ENCODE measurements at regions not wholly inside any gene's neighbourhood (a gene's known extent, or its start where the extent isn't known, plus 50 kb on each side); places are given as distances from the start of the nearest gene placed in this dataset.
"Not testable (repeated sequence)": the region's sequence is repeated elsewhere in the genome, so short reads cannot be mapped to it uniquely, and the experiment has no call there.

DNA sequence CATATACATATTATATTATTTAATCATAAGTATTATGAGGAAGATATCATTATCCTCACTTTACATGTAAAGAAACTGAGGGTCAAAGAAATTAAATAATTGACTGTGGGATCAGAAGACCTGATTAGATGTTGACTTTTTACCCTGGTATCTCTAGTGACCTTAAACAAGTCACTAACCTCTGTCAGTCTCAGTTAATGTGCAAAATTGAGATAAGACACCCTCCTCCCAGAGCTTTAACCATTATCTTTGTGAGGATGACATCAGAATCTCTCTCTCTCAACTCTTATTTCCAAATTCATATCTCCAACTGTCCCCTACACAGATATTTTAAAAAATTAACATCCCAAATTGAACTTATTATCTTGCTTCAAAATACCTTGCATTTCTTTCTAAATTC, 177.8 kb downstream of the KLHL28 start:
- no peak for DNase-seq

DNA sequence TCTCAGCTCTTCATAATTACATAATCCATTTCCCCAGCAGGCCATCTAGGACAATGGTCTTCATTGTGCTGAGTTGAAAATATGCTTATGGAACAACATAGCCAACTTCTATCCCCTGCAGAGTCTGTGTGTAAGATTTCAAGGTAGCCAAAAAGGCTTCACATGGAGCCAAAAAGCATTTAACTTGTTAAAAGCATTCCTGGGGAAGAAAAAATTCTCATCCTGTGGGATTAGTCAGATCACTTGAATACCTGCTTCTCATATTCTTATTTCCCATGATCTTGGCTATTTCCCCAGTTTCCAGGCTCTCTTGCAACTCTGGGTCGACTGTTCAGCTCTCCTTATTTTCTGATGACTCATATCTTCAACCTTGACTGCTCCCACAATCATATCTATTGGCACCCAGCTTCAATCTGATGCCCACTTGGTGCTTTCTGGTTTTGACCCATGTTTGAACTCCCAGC, 178.9 kb downstream of the KLHL28 start:
- no peak for DNase-seq

DNA sequence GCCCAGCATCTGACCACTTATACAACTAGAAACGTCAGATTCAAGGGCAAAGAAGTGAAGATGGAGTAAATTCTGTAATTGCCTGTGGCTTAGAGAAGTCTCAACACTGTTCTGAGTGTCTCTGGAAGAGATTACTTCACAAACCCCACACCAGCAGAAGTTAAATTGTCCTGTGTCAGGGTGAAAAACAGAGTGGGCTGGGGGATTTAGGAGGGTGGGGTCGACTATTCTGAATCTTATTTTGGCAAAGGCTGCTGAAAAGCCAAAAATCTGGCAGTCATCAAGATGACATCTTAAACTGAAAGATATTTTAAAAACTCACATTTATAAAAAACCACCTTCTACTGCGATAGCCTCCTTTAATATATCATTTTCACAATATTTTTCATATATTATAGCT, 180.8 kb downstream of the KLHL28 start:
- no peak for DNase-seq

DNA sequence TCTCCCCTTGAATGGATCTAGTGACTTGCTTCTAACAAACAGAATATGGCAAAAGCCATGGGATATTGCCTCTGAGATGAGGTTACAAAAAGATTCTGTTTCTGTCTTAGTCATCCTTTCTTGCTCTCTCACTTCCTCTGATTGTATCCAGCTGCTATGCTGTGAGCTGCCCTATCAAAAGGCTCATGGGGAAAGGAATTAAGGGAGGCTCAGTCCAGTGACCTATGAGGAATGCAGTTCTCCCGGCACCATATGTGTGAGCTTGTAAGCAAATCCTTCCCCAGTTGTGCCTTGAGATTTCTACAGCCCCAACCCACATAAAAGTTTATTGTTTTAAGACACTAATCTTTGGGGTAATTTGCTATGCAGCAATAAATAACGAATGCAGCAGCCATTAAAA, 183.1 kb downstream of the KLHL28 start:
- no peak for DNase-seq

DNA sequence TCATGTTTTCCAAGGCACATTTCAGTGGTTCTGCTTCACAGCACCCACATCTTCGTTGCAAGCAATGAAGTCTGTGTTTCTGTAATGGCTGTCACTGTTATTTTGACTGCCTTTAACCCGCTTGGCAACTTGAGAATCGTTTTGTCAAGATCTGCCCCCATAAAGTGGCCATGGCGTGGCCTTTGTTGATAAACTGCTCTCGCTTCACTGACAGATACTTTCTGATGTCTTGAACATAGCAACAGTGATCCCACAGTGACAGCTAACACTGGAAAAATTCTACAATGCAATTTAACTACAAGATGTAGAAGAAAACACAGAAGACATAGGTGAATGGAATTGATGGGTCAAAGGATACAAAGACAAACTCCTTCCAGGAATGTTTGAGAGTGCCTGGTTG, 184.2 kb downstream of the KLHL28 start:
- no peak for DNase-seq

DNA sequence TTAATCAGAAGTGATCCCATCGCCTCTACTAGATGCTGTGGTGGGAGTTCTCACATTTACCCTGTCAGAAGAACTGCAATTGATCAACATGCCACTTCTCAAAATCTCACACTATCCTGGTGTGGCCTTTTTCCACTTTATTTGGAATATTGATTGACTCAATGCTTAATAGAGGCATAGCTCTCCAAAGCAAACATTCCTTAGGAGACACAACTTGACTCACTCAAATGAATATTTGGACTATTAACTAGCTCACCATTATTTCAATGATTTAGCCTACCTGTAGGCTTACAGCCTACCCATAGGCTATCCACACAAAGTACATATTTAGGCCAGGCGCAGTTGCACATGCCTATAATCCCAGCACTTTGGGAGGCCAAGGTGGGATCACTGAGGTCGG, 186.5 kb downstream of the KLHL28 start:
- no peak for DNase-seq

DNA sequence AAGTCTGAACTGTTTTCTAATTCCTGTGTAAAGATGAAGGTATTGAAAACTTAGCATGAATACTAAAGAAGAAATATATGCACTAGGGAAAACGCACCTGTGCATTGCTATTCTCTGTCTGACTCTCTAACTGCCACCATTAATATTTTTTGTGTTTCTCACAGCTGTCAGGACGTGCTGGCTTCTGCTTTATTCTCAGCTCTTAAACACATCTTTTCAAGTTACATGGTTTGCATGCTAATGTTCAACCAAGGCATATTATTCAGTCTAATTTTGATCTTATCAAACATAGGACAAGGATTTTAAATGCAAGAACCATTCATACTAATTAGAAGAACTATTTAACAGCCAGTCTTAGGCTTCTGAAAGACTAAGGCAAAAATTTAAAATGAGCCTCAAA, 187.4 kb downstream of the KLHL28 start:
- DNase-seq, result no peak

DNA sequence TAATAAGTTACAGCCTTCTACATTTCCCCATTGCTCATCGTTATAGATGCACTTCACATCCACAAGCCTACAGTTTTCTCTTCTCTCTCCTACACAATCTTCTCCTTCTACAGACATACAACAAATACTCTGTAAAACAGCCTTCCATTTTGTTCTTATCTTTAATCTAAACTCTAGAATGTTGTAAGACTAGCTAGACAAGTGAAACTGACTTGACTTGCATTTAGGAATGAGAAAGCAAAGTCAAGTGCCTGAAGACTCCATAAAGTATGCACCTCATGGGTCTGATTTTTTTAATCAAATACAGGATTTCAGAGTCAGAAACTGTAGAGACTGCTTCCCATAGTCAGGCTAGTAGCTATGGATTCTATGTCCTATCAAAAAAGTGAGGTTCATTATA, 190.3 kb downstream of the KLHL28 start:
- no peak for DNase-seq

DNA sequence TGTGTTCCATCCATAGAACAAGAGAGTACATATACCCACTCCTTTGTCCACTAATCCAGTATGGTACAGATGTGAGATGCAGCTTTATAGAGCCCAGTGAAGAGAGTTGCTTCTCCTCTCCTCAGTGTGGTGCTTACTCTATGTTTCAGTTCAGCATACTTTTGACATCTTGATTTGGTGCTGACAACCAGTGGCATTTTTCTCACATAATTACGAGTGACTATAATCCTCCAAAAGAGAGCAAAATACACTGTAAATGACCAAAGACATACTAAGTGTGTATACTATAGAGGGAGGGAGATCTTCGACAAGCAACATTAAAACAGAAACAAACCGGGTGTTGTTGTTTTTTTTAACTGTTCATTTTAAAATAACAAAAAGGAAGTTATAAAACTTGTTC, 191.5 kb downstream of the KLHL28 start:
- no peak for DNase-seq

DNA sequence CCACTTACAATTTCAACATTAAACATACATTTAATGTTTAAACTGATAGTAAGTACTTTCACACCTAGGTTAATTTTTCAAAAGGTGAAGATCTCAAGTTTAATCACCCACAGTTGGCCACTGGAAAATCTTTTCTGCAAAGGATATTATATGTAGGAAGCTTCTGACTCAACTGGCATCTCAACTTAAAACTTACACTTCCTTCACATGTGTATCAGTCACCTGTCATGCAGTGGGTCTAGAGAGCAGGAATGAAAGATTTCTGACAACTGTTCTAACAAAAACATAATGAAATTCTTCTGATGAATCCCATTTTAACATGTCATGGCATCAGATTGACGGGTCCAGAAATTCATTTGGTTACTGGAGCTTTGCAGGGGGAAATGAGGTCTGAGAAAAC, 192.8 kb downstream of the KLHL28 start:
- no peak for DNase-seq

DNA sequence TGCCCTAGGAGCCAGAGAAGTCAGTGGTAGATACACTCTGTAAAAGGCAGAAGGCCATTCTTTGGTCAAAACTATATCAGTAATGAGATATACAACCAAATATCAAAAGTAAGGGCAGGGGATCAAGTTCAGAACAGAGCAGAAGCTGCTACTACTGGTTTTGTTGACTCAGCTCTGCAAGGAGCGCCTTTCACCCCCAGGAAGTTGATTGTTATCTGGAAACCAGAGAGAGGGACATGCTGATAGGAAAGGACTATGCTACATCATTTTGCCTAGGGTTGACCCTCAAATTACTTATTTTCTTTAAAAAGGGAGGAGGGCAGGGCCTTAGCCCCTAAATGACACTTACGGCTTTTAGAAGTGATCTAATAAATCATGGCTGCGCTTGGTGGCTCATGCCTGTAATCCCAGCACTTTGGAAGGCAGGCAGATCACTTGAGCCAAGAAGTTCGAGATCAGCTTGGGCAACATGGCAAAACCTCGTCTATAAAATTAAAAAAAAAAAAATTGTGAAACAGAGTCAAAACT, 194.0 kb downstream of the KLHL28 start:
- DNase-seq, result no peak

DNA sequence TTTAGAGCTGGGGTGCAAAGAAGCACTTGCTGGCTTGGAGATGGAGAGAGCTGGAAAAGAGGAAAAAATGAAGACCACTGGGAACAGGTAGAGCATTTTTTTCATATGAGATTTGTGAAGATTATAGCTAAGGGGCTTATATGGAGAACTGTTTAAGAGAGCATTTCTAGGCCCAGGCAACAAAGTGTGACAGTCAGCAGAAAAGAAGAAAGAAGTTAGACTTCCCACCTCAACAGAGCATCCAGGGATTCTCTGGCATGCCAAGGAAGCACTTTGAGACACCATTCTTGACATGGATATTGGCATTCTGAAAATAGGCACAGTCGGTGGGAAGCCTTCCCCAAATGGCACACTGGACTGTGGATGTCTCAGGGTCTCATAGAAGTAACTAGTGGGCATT, 195.5 kb downstream of the KLHL28 start:
- no peak for DNase-seq

DNA sequence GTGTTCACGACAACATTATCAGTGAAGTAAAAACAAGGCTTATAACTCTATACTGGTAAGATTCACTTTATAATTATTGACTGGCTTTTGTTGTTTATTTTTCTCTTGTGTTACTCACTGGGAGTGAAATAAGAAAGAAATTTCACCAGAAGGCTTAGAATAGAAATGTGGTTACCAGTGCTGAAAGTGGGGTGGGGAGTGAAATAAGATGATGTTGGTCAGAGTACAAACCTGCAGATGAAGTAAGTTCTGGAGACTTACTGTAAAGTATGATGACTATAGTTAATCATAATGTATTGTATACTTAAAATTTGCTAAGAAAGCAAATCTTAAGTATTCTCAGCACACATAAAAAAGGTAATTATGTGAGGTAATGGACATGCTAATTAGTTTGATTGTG, 198.4 kb downstream of the KLHL28 start:
- DNase-seq, result no peak

DNA sequence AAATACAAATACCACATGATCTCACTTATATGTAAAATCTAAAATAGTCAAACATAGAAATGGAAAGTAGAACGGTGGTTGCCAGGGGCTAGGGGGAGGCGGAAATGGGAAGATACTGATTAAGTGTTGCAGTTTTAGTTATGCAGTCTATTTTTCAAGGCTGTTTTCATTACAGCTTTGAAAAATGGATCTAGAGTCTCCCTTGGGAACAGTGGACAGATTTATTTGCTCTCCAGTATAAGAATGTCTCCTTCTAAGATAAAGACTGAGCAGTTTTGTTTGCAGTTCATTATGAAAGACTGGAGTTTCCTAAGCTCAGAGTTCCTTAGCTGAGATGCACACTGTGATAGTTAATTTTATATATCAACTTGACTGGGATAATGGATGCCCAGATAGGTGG, 202.5 kb downstream of the KLHL28 start:
- no peak for DNase-seq

DNA sequence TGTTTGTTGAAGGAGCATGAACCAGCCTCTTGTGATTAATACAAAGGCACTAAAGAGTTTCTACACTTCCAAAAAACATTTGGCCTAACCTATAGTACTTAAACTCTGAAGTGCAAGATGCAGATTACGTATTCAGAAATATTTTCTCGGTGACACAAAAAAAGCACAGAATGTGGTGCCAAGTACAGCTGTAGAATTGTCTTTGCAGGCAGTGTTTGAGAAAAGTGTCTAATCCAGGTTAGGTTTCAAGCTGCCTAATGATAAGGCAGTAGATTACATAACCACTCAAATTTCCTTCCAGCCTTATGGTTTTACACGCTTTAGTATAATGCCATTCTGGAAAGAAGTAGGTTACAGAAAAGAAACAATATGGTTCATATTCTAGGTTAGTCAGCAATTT, 205.2 kb downstream of the KLHL28 start:
- no peak for DNase-seq

DNA sequence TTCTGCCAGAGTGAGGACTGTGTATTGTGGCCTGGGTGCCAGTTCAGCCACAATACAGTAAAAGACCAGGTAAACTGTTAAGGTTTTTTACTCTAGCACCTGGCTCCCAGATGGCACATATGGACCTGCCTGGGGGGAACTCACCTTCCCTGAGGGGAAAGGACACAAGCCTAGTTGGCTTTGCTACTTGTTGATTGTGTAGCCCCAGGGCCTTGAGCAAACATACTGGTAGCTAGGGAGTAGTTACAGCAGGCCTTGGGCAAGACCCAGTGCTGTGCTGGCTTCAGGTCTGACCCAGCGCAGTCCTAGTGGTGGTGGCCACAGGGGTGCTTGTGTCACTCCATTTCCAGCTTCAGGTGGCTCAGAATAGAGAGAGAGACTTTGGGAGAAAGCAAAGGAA, 216.4 kb downstream of the KLHL28 start:
- no peak for DNase-seq

DNA sequence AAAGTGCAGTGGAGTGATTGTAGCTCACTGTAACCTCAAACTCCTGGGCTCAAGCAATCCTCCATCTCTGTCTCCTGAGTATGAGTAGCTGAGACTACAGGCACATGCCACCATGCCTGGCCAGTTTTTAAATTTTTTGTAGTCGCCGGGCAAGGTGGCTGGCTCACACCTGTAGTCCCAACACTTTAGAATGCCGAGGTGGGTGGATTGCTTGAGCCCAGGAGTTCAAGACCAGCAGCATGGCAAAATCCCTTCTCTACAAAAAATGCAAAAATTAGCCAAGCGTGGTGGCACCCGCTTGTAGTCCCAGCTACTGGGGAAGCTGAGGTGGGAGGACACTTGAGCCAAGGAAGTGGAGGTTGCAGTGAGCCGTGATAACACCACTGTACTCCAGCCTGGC, 219.5 kb downstream of the KLHL28 start:
- DNase-seq, result no peak

DNA sequence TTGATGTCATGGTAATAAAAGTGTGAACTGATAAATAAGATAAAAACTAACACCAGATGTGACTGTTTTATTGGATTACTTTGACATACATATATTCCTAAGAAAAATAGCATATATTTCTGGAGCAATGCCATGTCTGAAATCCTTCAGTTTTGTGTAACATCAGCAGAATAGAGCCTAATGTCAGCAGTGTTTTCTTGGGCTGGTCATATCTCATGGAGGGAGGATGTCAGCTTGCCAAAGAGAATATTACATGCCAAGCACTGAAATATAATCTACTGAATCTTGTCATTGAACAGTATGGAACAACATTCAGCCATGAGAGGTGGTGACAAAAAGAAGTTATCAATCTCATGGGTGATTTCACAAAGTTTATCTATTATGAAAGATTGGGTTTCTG, 220.3 kb downstream of the KLHL28 start:
- no peak for DNase-seq

DNA sequence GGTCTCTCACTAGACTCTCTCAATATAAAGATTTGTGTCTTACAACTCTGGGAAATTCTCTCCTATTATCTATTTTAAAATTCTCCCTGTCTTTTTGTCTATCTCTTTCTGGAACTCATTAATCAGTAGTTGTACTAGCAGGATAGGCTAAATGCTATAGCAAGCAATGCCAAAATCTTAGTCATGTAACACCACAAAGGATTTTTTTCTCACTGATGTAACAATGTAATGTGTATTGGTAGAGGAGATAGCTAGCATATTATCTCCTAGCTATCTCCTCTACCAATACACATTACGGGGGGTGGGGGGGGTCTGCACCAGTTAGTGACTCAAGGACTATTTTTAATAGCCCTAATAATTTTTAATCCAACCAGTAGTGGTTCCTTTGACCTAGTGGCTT, 225.4 kb downstream of the KLHL28 start:
- no peak for DNase-seq

DNA sequence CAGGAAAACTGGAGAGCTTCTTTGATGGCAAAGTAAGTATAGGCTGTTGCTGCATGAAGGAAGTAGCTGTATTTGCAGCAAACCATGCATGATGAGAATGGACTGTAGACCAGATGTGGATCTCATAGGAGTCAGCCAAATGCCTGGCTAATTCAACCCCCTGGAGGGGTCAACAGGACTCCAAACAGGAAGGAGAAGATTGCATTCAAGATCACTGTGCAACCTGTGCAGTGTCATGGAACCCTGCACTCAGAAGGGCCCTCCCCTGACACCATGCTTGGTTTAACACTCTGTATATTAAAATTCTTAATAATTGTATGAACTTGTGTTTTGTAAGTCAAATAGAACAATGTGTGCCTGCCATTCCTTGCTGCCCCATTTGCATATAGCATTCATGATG, 225.1 kb upstream of the FSCB start:
- no peak for DNase-seq

DNA sequence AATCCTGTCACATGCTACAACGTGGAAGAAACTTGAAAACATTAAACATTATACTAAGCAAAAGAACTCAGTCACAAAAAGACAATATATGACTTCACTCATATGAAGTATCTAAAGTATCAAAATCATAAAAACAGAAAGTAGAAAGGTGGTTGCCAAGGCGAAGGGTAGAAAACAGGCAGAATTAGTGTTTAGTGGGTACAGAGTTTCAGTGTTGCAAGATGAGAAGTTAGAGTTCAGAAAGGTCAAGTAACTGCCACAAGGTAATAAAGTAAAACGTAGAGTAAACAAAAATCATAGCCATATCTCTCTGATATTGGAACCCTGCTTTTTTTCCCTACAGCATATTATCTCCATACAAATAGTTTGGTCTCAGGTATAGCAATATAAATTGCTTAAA, 223.8 kb upstream of the FSCB start:
- no peak for DNase-seq

DNA sequence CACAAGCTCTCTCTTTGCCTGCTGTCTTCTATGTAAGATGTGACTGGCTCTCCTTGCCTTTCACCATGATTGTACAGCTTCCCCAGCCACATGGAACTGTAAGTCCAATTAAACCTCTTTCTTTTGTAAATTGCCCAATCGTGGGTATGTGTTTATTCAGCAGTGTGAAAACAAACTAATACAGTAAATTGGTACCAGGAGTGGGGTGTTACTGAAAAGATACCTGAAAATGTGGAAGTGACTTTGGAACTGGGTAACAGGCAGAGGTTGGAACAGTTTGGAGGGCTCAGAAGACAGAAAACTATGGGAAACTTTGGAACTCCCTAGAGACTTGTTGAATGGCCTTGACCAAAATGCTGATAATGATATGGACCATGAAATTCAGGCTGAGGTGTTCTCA, 214.3 kb upstream of the FSCB start:
- not testable (repeated sequence) for DNase-seq

DNA sequence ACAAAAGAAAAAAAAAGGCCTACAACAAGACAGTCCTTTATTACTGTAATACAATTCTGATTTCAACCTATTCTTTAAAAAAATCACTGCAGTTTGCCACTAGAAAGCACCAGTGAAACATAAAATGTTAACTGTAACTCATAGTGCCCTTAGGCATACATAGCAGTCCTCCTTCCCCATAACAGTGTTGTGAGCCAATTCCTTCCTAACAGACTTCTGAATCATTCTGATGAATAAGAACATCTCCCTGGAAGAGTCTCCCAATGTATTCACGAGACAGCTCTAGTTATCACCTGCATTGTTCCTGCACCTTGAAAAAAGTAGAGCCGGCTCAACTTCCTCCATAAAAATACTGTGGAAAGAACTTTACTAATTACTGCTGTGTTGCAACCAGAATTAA, 213.6 kb upstream of the FSCB start:
- no peak for DNase-seq

DNA sequence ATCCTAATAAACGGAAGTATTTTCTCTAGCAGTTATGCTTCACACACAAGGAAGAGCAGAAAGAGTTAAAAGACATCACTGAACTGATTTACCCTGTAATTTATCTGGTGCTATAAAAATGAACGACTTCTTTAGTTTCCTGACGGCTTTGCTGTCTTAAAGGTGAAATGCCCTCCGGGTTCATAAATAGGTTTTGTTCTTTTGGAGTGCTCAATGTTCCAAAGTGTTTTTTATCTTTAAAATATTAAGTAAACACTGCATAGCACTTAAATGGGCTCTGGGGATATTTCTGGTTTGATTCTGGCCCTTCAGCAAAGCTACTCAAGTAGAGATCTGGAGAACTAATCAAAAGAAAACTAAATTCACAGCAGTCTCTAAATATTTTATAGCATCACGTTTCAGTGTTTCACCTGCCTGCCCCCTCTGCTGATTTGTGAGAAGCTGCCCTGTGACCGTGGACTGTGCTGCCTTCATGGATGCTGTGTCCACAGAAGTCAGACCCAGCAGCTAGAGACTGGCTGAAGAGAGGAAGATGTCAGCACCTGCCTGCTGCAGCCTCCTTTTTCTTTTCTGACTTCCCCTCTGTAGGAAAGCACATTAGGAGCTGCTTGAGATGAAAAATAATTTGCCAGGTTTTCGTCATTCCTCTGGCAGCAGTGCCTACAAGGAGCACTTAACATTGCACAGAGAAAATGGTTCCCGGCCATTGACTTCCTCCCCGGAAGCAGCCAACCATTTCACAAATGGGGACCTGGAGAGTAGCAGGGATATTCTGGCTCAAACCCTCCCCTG, 205.1 kb upstream of the FSCB start:
- no peak for DNase-seq

DNA sequence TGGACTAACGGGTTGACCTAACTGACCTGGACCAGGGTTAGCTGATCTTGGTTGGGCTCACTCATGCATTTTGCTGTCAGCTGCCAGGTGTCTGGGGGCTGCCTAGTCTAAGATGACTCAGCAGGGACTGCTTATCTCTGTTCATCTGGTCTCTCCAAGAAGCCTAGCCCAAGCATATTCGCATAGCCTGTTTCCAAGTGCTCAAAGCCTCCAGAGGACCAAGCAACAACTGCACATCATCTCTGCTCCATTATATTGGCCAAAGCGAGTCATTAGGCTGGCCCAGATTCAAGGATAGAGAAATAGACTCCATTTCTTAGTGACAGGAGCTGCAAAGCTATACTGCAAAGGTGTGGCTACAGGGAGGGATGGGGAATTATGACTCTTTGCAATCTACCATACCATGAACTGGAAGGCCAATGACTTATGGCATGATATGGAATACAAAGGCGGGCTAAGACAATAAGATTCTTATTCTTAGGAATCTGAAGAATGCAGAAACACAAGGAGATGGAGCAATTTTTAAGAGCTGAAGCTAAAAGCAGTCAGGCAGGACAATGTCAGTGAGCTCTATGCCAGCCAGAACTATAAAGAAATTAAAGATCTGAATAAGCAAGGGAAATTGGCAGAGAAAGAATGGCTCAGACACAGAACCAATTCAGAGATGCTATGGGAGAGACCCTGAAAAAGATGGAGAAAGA, 194.6 kb upstream of the FSCB start:
- DNase-seq, result no peak

All from NCI-H2171 treated with DMSO at 0.1 percent for 48 hours (cell line).